H1 (cell line): ENCODE measurements at regions not wholly inside any gene's neighbourhood (a gene's known extent, or its start where the extent isn't known, plus 50 kb on each side); places are given as distances from the start of the nearest gene placed in this dataset.

ENCODE experiments used
- CTCF ChIA-PET: fragments of 300-600 bp; sonication (Branson Sonifier 250); formaldehyde crosslinking; loops from one replicate; lab custom pipeline; 2021; ENCODE audit not compliant: partially characterized antibody; lab: Charles Lee
- POLR2A ChIA-PET: fragments of 300-600 bp; sonication (Branson Sonifier 250); formaldehyde crosslinking; loops from one replicate; lab custom pipeline; 2021; ENCODE audit warnings: inconsistent platforms; ENCODE audit not compliant: partially characterized antibody; lab: Charles Lee
- DNase-seq, 2 experiments: peaks; one replicate each; pipeline versions ENCODE4 v3.0.0 to v3.0.0-alpha.2; 2010 to 2022; ENCODE audit warnings: low spot score in 2 of 2, low read depth in 1 of 2, mixed read lengths in 1 of 2
- FAIRE-seq: peaks from 2 replicates; lab custom pipeline; 2011; peaks lifted over from hg19 to GRCh38; lab: Jason Lieb, UNC
- H2AFZ ChIP-seq: 2 replicates; pipeline ENCODE4 v1.8.1; 2012; ENCODE audit warnings: low read length, inconsistent platforms
- H2AK5ac ChIP-seq: 2 replicates; pipeline ENCODE4 v1.6.1; 2013; ENCODE audit warnings: low read depth, low read length
- H2BK120ac ChIP-seq: replicated peaks from 2 replicates; pipeline ENCODE3; 2013; ENCODE audit warnings: low read depth, low read length, inconsistent platforms
- H2BK12ac ChIP-seq: 2 replicates; pipeline ENCODE4 v1.6.1; 2013; ENCODE audit warnings: low read depth, low read length
- H2BK15ac ChIP-seq: 2 replicates; pipeline ENCODE4 v1.6.1; 2013; ENCODE audit warnings: low read length
- H2BK20ac ChIP-seq: 2 replicates; pipeline ENCODE4 v1.6.1; 2013; ENCODE audit warnings: low read length
- H2BK5ac ChIP-seq: 2 replicates; pipeline ENCODE4 v1.6.1; 2013; ENCODE audit warnings: low read depth, low read length
- H3K14ac ChIP-seq: 2 replicates; pipeline ENCODE4 v1.6.1; 2013; ENCODE audit warnings: inconsistent platforms; ENCODE audit not compliant: insufficient read length
- H3K18ac ChIP-seq: 2 replicates; pipeline ENCODE4 v1.6.1; 2013; ENCODE audit warnings: low read length; ENCODE audit errors: extremely low read depth
- H3K23ac ChIP-seq: 2 replicates; pipeline ENCODE4 v1.6.1; 2013; ENCODE audit warnings: inconsistent platforms; ENCODE audit not compliant: insufficient read length
- H3K23me2 ChIP-seq: 2 replicates; pipeline ENCODE4 v1.6.1; 2013; ENCODE audit warnings: low read depth, low read length
- H3K27ac ChIP-seq: 2 replicates; pipeline ENCODE4 v1.6.1; 2011; ENCODE audit warnings: low read depth, low read length, inconsistent platforms
- H3K27me3 ChIP-seq, 4 experiments: replicated peaks in 1 of 4; 1 replicate in 1 of 4; 2 replicates in 3 of 4; pipeline versions ENCODE4 v1.6.1 to v1.8.1; 2011 to 2013; ENCODE audit warnings: low read length in 3 of 4, mild to moderate bottlenecking in 3 of 4, inconsistent platforms in 2 of 4, mixed read lengths in 2 of 4, moderate library complexity in 1 of 4; ENCODE audit not compliant: control insufficient read depth in 3 of 4, insufficient read depth in 3 of 4; ENCODE audit errors: extremely low read depth in 1 of 4
- H3K36me3 ChIP-seq, 4 experiments: 2 replicates each; pipeline versions ENCODE4 v1.6.1 to v1.8.1; 2011 to 2013; ENCODE audit warnings: mild to moderate bottlenecking in 4 of 4, low read length in 3 of 4, moderate library complexity in 2 of 4, control low read depth in 1 of 4, inconsistent platforms in 1 of 4; ENCODE audit not compliant: insufficient read depth in 4 of 4, control insufficient read depth in 2 of 4
- H3K4ac ChIP-seq: replicated peaks from 2 replicates; pipeline ENCODE3; 2013; ENCODE audit warnings: low read length, low read depth, mixed read lengths, inconsistent platforms; ENCODE audit not compliant: insufficient read length
- H3K4me1 ChIP-seq, 4 experiments: replicated peaks in 1 of 4; 1 replicate in 1 of 4; 2 replicates in 3 of 4; pipeline versions ENCODE4 v1.6.1 to v1.8.1; 2011 to 2013; ENCODE audit warnings: low read length in 3 of 4, inconsistent platforms in 2 of 4, mixed read lengths in 1 of 4; ENCODE audit not compliant: insufficient read depth in 4 of 4, control insufficient read depth in 3 of 4
- H3K4me2 ChIP-seq, 2 experiments: 2 replicates each; pipeline versions ENCODE4 v1.6.1 to v1.8.1; 2011 to 2013; ENCODE audit warnings: low read depth in 2 of 2, low read length in 2 of 2, control low read depth in 1 of 2, inconsistent platforms in 1 of 2, mild to moderate bottlenecking in 1 of 2; ENCODE audit not compliant: insufficient read depth in 1 of 2
- H3K4me3 ChIP-seq, 4 experiments: fragments of 200-600, 300-600 bp in 1 of 4; sonication (generic), shearing (Covaris generic), sonication (Bioruptor Twin) in 1 of 4; 2 replicates each; pipeline versions ENCODE4 v1.5.1 to v1.8.1; 2011 to 2016; ENCODE audit warnings: low read length in 4 of 4, low read depth in 3 of 4, control low read depth in 2 of 4, inconsistent platforms in 2 of 4, mild to moderate bottlenecking in 2 of 4, mixed read lengths in 1 of 4, moderate library complexity in 1 of 4; ENCODE audit not compliant: insufficient read depth in 2 of 4; ENCODE audit errors: extremely low read depth in 1 of 4
- H3K56ac ChIP-seq: replicated peaks from 2 replicates; pipeline ENCODE3; 2013; ENCODE audit warnings: low read depth, mild to moderate bottlenecking, mixed read lengths, low read length, inconsistent platforms; ENCODE audit not compliant: insufficient read length
- H3K79me1 ChIP-seq: 2 replicates; pipeline ENCODE4 v1.6.1; 2013; ENCODE audit warnings: low read depth, low read length, control low read depth
- H3K79me2 ChIP-seq, 2 experiments: 2 replicates each; pipeline versions ENCODE4 v1.6.1 to v1.8.1; 2012 to 2013; ENCODE audit warnings: low read length in 2 of 2, mild to moderate bottlenecking in 2 of 2, inconsistent platforms in 1 of 2; ENCODE audit not compliant: insufficient read depth in 2 of 2, control insufficient read depth in 1 of 2
- H3K9ac ChIP-seq, 4 experiments: replicated peaks in 1 of 4; 1 replicate in 1 of 4; 2 replicates in 3 of 4; pipeline versions ENCODE4 v1.6.1 to v1.8.1; 2011 to 2013; ENCODE audit warnings: low read depth in 3 of 4, low read length in 3 of 4, control low read depth in 2 of 4, mild to moderate bottlenecking in 2 of 4, moderate library complexity in 2 of 4, inconsistent platforms in 1 of 4; ENCODE audit errors: extremely low read depth in 1 of 4
- H3K9me3 ChIP-seq, 2 experiments: 2 replicates each; pipeline versions ENCODE4 v1.6.1 to v1.8.1; 2012 to 2013; ENCODE audit warnings: mild to moderate bottlenecking in 2 of 2, moderate library complexity in 2 of 2, control low read depth in 1 of 2, inconsistent platforms in 1 of 2, low read depth in 1 of 2, low read length in 1 of 2, mixed read lengths in 1 of 2; ENCODE audit not compliant: insufficient read depth in 2 of 2
- H4K20me1 ChIP-seq, 2 experiments: replicated peaks in 1 of 2; 2 replicates each; pipeline versions ENCODE3 to v1.8.1; 2011 to 2013; ENCODE audit warnings: inconsistent platforms in 2 of 2, low read length in 2 of 2, mild to moderate bottlenecking in 1 of 2; ENCODE audit not compliant: insufficient read depth in 2 of 2, control insufficient read depth in 1 of 2
- H4K5ac ChIP-seq: 2 replicates; pipeline ENCODE4 v1.6.1; 2013; ENCODE audit warnings: low read length, low read depth, mixed read lengths, inconsistent platforms; ENCODE audit not compliant: insufficient read length
- H4K8ac ChIP-seq: 2 replicates; pipeline ENCODE4 v1.8.0; 2013; ENCODE audit warnings: mild to moderate bottlenecking, moderate library complexity, low read length, inconsistent platforms; ENCODE audit not compliant: insufficient read depth; ENCODE audit errors: extremely low read depth
- H4K91ac ChIP-seq: replicated peaks from 2 replicates; pipeline ENCODE3; 2013; ENCODE audit warnings: low read length, mixed read lengths, inconsistent platforms; ENCODE audit not compliant: insufficient read length
- GTF2F1 ChIP-seq: IDR thresholded peaks from 2 replicates; pipeline ENCODE4 v1.6.1; 2012; ENCODE audit warnings: low read depth, low read length, improper control_type of control experiment, borderline replicate concordance
- HDAC2 ChIP-seq, 2 experiments: fragments of 300-600 bp in 1 of 2; sonication (generic) in 1 of 2; IDR thresholded peaks; 2 replicates each; pipeline ENCODE4 v1.6.1; 2011 to 2012; ENCODE audit warnings: low read depth in 2 of 2, low read length in 2 of 2, mild to moderate bottlenecking in 2 of 2, moderate library complexity in 2 of 2, borderline replicate concordance in 1 of 2, inconsistent platforms in 1 of 2
- MAFK ChIP-seq: IDR thresholded peaks from 2 replicates; pipeline ENCODE4 v1.6.1; 2012; ENCODE audit warnings: low read depth, mild to moderate bottlenecking, improper control_type of control experiment, low read length
- PHF8 ChIP-seq: fragments of 200-600 bp; sonication (generic); conservative IDR thresholded peaks from 2 replicates; pipeline ENCODE4 v1.7.1; 2012; ENCODE audit warnings: low read depth, mild to moderate bottlenecking, inconsistent platforms, low read length, moderate library complexity
- SIN3A ChIP-seq, 2 experiments: IDR thresholded peaks in 1 of 2; conservative IDR thresholded peaks in 1 of 2; 2 replicates each; pipeline ENCODE4 v1.6.1; 2011 to 2012; ENCODE audit warnings: low read length in 2 of 2, improper control_type of control experiment in 1 of 2, low read depth in 1 of 2, mild to moderate bottlenecking in 1 of 2
- SIX5 ChIP-seq: IDR thresholded peaks from 2 replicates; pipeline ENCODE4 v1.6.1; 2011; ENCODE audit warnings: mild to moderate bottlenecking, low read depth, low read length
- WGBS, 2 experiments: shearing (Covaris generic) in 1 of 2; methylation state at CpG; one replicate each; pipeline versions ENCODE4 v1.1.6 to v1.1.7; 2013 to 2015; ENCODE audit warnings: low lambda C conversion rate in 2 of 2, mixed read lengths in 2 of 2, inconsistent platforms in 1 of 2, low coverage in 1 of 2, missing lambda C conversion rate in 1 of 2; ENCODE audit not compliant: insufficient replicate concordance in 2 of 2, insufficient coverage in 1 of 2, insufficient read length in 1 of 2; ENCODE audit errors: extremely low coverage in 1 of 2, missing lambda C conversion rate in 1 of 2; 5-methylcytosine and 5-hydroxymethylcytosine counted together

DNA sequence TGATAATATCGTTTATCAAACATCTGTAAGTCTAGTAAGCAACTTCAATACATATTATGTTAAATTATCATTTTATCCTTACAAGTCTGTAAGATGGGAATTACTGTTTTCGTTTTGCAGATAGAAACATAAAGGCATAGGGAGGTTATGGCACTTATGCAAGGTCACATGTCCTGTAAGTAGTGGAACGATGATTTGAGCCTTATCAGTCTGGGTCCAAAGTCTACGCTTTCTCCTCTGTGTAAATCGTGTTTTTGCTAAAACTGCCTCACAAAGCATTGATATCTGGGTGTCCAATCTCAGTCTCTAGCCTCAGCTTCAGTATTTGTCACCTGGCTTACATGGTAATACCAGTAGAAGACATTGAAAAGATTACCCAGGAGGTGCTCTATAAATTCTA is 174.9 kb upstream of the RASSF8 start:
- Histone ChIP-seq H3K56ac (no peak overlapping the region), H3K23me2 (no peaks in the 10 kb centered on the region), H3K4me2 (no peak overlapping the region), H3K4me3 (no peak overlapping the region), H3K14ac (no peak overlapping the region), H2BK12ac (no peak overlapping the region), H4K20me1 (no peaks in the 10 kb centered on the region), H3K9me3 (no peaks in the 10 kb centered on the region), H4K5ac (no peak overlapping the region), H3K27ac (no peak overlapping the region), H3K4ac (no peak overlapping the region), H2AK5ac (no peak overlapping the region), H4K8ac (no peak overlapping the region), H3K4me1 (no peaks in the 10 kb centered on the region), H3K9ac (no peak overlapping the region), H2BK20ac (no peak overlapping the region), H3K79me1 (no peaks in the 10 kb centered on the region), H2AFZ (no peak overlapping the region), H3K23ac (no peak overlapping the region), H3K18ac (no peak overlapping the region), H2BK15ac (no peak overlapping the region), H3K36me3 (no peaks in the 10 kb centered on the region), H3K79me2 (no peaks in the 10 kb centered on the region), H2BK120ac (no peak overlapping the region), H2BK5ac (no peak overlapping the region), H3K27me3 (no peaks in the 10 kb centered on the region), H4K91ac (no peak overlapping the region)
- POLR2A ChIA-PET, result no interaction called here
- DNase-seq, result no peak
- TF ChIP-seq PHF8 (no peak), SIX5 (no peak), GTF2F1 (no peak), MAFK (no peak), SIN3A (conservative IDR thresholded peaks at IDR 0.05 in 1 of 2, IDR thresholded peaks at IDR 0.05 in 1 of 2; ENCODE audit: low read depth in 1 of 2, low read length in 2 of 2) (no peak), HDAC2 (IDR thresholded peaks at IDR 0.05; ENCODE audit: borderline replicate concordance in 1 of 2, low read depth in 2 of 2, low read length in 2 of 2) (no peak)
- no peak for FAIRE-seq
- CTCF ChIA-PET, result interaction anchor here (1.0 kb wide), 1 partner anchor 17 kb away, joined by 3 read pairs; no protein-coding TSS in a partner anchor
- WGBS, 2 experiments, result 91% methylated on average over 5 of the region's 5 CpGs; no CpG with 5 or more reads in 1 of the 2 experiments
